HG03045 (cell line): ENCODE measurements at regions not wholly inside any gene's neighbourhood (a gene's known extent, or its start where the extent isn't known, plus 50 kb on each side); places are given as distances from the start of the nearest gene placed in this dataset.

Experiments
- ATAC-seq: cut with Tn5 transposase; IDR thresholded peaks from one replicate; pipeline ENCODE4 v1.9.1; 2021; ENCODE audit warnings: mild to moderate bottlenecking, moderate library complexity; ENCODE audit not compliant: unreplicated experiment

DNA sequence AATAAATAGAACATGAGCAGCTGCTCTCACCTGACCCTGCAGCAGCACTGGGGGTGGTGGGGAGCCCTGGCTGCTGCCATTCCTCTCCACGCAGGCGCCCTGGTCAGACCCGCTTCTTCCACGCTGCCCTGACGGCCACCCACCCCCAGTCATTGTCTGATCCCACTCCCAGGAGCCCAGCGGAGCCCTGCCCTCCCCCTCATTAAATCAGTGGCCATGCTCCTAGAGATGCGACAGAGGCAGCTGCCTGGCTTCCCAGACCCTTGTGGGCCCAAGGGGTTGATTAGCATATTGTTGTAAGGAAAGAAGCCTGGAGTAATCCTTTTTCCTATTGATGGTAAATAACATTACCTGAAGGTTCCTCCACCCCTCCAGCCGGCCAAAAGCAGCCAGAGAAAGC lies 301.5 kb downstream of the RRAGC start:
- ATAC-seq = no peak

DNA sequence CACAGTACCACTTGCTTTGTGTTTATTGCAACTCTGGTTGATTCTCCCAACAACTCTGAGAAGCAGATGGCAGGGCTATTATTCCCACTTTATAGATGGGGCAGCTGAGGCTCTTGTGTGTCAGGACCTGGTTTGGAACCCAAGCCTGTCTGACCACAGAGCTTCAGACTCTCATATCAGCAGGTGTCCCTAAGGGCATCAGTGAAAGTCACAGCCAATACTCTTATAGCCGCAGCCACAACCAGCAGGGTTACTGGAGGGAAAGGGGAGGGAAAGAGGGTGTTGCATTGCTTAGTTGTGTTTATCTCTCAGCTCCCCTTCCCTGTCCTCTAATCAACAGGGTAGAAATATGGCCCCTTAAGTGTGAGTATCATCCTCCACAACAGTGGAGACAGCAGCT lies 304.0 kb downstream of the RRAGC start:
- ATAC-seq = no peak

DNA sequence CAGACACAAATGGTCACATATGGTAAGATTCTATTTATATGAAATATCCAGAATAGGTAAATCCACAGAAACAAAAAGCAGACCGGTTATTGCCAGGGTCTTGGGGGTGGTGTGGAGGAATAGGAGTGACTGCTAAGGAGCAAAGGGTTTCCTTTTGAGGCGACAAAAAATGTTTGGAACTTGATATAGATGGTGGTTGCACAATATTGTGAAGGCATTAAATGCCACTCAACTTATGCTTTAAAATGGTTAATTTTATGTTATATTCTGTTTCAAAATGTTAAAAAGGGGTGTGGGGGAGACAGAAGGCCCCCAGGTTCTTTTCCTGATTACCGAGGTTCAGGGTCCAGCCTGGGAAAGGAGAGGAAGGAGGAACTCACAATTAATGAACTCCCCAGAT lies 304.4 kb downstream of the RRAGC start:
- no peak for ATAC-seq

DNA sequence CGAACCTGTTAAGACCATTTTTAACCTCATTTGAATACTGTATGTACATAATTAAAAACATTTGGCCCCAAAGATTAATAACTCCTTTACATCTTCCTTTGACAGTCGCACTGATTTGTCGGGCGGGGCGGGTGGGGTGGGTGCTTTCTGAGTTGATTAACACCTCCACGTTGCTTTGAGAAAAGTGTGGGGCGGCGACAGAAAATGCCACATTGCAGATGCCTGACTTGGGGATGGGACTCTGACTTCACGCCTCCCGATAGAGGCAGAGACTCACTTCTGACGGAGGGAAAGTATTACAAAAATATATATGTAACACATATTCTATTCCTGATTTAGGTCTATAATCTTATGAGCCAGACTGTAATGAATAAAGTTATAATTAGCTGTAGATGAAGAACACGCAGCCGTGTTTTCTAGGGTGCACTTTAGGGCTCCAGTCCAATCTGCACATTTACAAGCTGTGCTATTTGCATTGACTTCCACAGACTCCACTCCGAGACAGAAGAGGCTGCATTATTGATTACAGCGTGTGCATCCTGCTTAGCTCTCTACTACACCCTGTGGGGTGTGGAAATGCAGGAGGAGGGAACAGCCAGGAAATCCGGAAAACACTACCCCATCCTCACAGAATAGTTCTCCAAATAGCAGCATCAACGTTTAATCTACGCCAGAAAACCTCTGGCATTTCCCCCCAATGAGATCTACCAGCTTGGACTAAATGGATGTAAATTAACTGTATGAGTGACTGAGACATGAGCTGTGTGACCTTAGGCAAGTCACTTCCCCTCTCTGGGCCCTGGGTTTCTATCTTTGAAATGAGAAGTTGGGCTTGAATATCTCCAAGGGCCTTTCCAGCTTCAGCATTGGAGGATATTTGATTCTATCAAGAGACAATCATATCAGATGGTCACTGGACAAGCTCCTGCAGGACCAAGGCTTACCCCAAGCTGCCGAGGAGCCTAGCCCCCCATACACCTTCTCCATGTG lies 308.0 kb downstream of the RRAGC start:
- no peak for ATAC-seq

DNA sequence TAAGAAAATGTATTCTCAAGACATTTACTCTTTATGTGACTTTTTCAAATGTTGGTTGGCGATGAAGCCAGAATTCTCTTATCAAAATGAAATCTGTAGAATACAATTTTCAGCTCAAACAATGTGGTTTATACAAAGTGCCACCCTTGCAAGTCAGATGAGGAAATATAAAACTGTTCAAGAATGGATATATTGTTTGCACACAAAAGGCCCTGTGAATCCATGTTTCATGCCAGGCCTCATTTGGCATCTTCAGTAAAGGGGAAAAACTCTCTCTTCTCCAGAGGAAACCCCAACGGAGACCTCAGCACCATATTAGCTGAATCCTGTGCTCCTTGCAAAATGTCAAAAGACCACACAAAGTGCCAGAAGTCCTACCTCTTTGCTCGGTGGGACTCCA lies 310.4 kb downstream of the RRAGC start:
- ATAC-seq = no peak

DNA sequence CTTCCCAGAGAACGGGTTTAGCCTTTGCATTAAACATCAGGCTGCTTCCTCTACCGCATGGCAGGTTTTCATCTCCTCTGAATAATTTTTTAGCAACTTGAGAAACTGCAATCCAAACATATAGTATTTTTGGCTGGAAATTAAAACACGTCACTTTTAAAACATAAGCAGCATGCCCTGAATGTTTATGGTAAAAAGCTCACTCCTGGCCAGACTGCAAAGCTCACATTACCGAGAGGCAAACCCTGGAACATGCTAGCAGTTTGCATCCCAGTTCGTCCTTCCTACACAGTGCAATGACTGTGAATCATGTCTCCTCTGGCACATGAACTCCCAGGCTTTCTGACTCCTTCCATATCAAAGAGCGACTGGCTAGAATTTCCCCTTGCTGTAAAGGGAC lies 312.3 kb downstream of the RRAGC start:
- ATAC-seq = no peak

DNA sequence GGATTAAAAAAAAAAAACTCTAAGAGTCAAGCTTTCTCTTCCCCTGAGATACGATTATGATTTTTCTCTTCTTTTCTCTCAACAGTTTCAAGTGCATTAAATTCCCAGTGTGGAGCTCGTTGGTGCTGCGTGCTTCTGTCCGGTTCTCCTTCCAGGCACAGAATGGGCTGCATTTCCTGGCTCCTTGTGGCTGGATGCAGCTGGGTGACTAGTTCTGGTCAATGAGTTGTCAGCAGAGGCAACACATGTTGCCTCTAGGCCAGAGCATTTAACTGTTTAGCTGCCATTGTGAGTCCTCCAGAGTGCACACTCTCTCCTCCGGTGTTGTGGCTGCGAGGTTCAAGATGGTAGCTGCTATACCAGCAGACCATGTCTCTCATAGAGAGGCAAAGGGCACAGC lies 312.9 kb downstream of the RRAGC start:
- ATAC-seq = no peak

DNA sequence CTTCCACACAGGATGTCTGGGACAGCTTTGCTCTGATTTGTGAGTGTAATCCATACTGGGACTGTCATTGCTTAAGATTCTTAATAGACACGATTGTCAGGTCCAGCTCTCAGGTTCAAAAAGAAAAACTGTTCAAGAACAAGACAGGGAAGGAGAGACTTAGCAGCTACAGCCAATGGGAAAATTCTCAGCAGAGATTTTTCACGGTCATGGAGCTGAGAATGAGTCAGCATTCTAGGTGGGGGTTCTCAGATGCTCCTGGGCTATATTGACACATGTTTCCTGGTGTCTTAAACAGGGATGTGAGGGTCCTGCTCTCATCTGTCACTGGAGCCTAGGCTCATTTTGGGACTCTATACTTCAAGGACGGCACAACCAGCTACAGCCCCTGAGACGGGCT lies 318.3 kb downstream of the RRAGC start:
- ATAC-seq = no peak

DNA sequence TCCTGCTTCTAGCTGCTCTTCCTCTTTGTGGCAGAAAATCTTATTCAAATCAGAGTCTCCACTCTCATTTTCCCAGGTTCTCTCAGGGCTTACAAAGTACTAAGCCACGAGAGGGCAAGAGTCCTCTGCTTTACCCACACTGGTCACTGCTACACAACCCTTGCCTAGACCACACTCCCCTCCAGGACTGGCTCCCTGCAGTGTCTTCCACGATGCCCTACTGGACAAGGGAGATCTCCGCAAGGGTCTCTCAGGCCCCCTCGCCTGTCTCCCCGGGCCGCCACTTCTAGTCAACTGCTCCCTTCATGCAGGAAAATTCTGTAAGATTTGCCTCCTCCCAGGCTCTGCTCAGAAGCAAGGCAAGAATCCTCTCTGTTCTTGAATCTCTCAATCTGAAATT lies 319.6 kb downstream of the RRAGC start:
- ATAC-seq = no peak

DNA sequence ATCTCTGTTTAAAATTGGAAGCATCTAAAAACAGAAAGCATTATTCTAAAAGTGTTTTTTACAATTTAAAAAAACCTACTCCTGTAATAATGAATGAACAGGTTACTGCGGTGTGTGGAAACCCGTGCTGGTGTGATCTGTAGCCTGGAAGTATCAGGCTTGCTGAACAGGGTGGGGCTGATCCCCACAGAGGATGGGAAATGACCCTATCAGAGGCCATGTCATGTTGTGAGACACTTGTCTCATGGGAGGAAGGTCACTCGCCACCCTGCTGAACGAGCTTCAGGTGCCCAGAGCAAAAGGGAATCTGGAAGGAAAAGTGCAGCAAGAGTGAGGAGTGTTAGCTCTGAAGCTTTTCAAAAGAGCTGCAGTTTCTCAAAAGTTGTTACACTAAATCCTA lies 320.7 kb downstream of the RRAGC start:
- ATAC-seq = no peak

DNA sequence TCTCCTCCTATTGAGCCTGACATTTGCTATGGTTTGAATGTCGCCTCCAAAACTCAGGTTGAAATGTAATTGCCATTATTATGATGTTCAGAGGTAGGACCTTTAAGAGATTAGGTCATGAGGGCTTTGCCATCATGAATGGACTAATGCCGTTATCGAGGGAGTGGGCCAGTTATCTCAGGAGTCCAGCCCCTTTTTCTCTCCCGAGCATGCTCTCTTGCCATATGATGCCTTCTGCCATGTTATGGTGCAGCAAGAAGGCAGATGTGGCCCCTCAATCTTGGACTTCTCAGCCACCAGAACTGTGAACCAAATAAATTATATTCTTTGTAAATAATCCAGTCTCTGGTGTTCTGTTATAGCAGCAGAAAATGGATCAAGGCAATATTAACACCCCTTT lies 323.5 kb downstream of the RRAGC start:
- no peak for ATAC-seq

DNA sequence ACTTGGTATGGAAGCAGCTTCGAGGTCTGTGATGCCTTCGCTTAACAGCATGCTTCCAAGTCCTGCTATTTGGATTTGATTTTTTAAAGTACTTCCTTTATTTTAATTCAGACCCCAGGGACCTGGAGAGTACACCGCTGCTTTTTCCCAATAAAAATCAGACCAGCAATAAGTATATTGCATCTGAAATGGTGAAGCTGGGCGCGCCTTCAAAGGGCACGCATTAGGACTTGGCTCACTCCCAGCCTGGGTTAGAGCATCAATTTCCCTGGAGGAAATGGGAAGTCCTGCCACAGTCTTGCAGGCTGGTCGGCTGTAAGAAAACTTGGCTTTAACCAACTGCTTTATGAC lies 325.1 kb downstream of the RRAGC start:
- ATAC-seq = no peak

DNA sequence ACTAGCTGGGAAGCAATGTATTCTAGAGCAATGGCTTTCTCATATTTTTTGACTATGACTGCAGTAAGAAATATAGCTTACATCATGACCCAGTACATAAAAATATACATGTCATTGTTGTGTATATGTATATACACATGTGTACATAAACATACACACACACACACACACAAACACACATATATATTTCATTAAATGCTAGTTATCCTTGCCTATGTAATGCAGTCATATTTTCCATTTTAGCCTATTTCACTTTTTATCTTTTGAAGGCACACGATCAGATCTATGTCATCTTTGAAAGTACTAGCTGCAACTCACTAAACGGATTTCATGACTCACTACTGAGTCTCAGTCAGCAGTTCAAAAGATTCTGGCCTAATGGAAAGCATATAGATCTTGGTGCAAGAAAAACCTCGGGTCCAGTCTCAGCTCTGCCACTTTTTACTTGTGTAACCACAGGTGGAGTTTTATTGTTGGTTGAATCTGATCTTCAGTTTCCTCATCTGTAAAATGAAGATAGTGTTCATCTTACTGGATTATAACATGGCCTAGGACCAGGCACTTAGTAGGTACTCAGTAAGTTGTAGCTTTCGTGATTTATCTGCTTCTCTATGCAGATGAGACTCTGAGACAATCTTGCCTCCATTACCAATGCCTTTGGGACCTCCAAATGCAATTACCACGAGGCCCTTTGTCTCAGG lies 325.6 kb downstream of the RRAGC start:
- ATAC-seq = no peak

DNA sequence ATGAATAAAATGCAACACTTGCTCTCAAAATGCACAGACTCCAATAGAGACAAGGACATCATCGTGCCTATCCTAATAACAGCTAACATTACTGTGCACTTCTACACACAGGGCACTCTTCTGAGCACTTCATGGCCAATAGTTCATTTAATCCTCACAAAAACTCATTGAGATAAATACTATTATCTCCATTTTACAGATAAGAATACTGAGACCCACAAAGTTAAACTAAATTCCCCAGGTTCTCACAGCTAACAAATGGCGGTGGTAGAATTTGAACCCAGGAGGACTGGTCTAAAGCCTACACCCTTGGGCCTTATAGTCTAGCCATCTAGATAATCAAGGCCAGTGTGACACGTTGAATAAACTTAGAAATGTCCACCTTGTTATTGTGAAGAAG lies 328.6 kb downstream of the RRAGC start:
- no peak for ATAC-seq

DNA sequence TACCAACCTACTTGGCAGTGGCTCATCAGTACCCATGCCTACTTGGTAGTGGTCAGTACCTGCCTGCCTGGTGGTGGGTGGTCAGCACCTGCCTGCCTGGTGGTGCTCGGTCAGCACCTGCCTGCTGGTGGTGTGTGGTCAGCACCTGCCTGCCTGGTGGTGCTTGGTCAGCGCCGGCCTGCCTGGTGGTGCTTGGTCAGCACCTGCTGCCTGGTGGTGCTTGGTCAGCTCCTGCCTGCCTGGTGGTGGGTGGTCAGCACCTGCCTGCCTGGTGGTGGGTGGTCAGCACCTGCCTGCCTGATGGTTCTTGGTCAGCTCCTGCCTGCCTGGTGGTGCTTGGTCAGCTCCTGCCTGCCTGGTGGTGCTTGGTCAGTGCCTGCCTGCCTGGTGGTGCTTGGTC lies 329.6 kb downstream of the RRAGC start:
- no peak for ATAC-seq

DNA sequence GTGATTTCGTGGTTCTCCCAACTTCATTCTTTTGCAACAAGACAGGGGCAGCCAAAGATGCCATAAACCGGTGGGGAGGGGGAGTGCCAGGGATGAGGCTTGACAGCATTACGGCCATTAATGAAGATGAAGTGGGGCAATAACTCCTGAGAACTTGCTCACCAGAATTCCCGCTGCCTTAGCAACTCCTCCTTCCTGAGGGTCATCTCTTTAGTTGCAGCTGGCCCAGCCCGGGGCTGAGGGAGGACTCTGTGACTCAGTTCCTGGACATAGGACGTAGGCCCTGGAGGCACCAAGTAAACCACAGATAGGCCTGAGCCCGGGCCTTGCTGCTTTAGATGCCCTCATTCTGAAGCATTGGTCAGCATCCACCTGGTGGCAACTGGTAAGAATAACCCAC lies 330.2 kb downstream of the RRAGC start:
- ATAC-seq = no peak

DNA sequence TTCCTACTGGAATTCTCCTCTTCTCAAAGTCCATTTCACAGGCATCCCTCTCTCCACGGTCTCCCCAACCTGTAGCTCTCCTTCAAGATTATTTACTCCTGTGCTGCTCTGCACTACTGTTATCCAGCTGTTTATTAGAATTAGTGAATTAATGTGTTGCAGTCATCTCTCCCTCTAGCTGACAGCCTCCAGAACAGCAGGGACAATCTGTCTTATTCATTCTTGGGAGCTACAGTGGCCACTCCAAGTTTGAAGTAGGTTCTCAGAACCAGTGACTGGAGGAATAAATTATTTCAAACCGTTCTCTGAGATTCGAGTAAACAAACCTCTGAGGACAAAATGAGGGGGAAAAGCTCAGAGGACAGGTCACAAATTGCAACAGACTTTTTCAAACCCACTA lies 330.9 kb downstream of the RRAGC start:
- no peak for ATAC-seq

DNA sequence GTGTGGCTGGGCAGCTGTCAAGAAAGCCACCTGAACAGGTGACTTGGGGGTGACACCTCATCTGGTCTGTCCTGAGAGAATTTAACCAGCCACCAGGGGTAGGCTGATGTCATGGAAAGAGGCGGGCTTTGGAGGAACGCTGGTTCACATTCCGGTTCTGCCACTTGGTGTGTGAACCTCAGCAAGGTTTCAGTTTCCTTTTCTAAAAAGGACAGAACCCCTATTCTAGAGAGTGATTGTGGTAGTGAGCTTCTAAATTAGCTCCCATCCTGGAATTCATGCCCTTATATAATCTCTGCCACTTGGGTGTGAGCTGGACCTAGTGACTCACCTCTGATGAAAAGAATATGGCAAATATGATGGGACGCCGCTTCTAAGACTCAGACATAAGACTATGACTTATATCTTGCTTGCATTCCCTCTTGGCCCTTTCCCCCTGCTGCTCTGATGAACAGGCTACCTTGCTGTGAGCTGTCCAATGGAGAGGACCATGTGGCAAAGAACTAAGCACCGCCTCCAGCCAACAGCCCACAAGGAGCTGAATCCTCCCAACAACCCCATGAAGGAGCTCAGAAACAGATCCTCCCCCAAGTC lies 332.1 kb downstream of the RRAGC start:
- peak; percentile 71 for ATAC-seq

DNA sequence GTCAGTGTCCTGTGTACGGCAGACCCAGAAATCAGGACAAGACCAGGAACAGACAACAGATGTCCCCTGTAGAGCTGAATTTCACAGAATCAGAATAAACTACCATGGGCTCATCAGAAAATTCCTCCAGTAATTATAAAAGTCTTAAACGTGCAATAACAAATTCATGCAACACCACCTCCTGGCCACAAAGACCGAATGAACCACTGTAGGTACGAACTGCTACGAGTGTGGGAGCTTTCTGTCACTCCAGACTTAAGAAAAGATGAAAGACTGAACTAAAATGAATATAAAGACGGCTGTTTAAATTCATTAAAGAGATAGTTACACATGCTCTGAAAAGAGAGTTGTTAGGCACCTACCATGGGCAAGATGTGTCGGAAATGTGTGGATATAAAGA lies 333.5 kb downstream of the RRAGC start:
- ATAC-seq = no peak

DNA sequence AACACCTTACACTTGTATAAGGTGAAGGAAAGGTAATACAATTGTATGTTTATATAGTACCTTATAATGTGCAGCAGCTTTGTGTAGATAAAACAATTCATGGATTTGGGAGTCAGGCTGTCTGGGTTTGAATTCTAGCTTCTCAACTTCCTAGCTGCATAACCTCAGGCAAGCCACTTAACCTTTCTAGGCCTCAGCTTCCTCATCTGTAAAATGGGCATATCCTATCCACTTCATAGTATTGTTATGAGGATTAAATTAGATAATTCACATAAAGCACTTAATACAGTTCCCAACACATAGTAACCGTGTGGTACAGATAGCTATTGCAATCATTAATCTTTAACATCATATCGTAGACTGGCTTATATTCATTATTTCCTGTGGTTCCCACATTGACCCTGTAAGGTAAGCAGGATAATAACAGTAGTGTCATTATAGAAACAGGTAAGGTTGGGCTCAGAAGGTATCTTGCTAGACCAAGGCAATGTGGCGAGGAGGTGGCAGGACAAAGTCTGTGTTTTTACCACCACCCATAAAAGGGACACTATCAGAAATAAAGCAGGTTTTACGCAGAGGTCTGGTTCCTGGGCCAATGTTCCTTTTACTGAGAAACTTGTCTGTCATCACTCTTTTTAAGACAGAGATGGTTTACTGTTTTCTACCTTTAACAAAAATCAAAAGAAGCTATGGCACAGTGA lies 334.1 kb downstream of the RRAGC start:
- ATAC-seq = no peak

DNA sequence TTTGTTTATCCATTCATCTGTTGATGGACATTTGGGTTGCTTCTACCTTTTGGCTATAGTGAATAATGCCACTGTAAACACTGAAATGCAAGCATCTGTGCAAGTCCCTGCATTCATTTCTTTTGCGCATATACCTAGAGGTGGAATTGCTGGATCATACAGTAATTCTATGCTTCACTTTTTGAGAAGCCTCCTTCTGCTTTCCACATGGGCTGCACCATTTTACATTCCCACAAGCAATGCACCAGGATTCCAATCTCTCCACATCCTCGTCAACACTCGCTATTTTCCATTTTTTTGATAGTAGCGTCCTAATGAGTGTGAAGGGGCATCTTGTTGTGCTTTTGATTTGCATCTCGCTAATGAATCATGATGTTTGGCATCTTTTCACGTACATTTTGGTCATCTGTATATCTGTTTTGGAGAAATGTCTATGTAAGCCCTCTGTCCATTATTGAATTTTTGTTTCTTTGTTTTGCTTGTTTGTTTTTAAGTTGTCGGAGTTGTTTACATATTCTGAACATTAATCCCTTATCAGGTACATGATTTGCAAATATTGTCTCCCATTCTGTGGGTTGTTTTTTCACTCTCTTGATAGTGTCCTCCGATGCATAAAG lies 335.4 kb downstream of the RRAGC start:
- ATAC-seq = no peak
